ENCODE measurements at regions not wholly inside any gene's neighbourhood (a gene's known extent, or its start where the extent isn't known, plus 50 kb on each side); places are given as distances from the start of the nearest gene placed in this dataset.

DNA sequence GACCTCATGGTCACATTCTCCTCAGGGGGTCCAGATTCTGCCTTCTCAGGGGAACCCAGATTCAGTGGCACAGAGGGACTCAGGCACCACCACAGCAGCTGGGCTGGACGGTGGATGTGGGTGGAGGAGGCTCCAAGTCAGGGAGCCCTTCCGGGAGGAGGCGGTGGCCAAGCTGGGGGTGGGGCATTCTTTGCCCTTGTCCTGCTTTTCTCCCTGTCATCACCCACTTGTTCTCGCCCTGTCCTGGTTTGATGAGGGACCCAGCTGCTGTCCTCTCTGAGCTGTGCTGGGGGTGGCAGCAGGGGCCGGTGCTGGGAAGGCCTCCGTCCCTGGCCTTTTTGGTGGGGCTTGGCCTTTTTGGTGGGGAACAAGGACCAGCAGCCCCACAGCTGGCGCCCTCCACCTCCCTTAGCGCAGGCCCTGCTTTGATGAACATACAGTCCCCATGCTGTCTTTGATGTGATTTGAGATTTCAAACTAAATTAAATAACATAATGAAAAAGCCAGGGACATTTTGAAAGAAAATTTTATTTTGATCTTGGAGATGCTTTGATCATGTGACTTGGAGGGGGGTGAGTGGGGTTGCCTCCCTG, 1168.2 kb downstream of the BRD1 start:
- no peak for ATAC-seq
- H3K27ac Mint-ChIP-seq, result no peak overlapping the region
- peaks cover 0 to 4% (median 0%) of the 10 kb centered on the region in 5 donors for H3K27me3 Mint-ChIP-seq
- H3K9me3 Mint-ChIP-seq, result peaks cover 0 to 17% (median 7%) of the 10 kb centered on the region in 9 donors
- POLR2A ChIA-PET, result no interaction called here
- DNase-seq, result no peak
- H3K4me1 Mint-ChIP-seq, result no peaks in the 10 kb centered on the region
- H3K4me3 Mint-ChIP-seq, result no peak overlapping the region
- peaks cover 0 to 6% (median 0%) of the 10 kb centered on the region in 3 donors for H3K36me3 Mint-ChIP-seq

DNA sequence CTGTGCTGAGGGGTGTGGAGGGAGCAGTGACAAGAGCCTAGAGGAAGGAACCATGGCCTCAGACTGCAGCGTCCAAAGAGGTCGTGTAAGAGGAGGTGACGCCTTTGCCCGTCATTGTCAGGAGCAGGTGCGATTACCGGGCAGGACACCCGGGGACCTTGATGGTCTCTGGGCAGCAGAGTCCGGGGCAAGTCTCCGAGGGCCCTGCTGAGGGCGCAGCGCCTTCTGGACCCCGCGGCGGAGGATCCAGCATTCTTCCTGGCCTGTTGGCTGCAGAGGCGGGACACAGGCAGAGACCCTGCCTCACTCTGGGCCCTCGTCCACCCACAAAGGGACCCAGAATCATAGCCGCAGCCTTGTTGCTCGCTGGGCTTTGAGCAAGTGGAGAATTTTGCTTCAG, 1168.8 kb downstream of the BRD1 start:
- peaks cover 0 to 4% (median 0%) of the 10 kb centered on the region in 5 donors for H3K27me3 Mint-ChIP-seq
- POLR2A ChIA-PET, result no interaction called here
- ATAC-seq (no peak), DNase-seq (no peak)
- peaks cover 0 to 11% (median 3%) of the 10 kb centered on the region in 9 donors for H3K9me3 Mint-ChIP-seq
- H3K36me3 Mint-ChIP-seq, result no peaks in the 10 kb centered on the region
- H3K4me1 Mint-ChIP-seq, result no peaks in the 10 kb centered on the region
- H3K27ac Mint-ChIP-seq, result no peak overlapping the region
- H3K4me3 Mint-ChIP-seq, result no peak overlapping the region

- POLR2A ChIA-PET, result no interaction called here
- Mint-ChIP-seq H3K4me1 (no peaks in the 10 kb centered on the region), H3K36me3 (no peaks in the 10 kb centered on the region), H3K9me3 (peaks cover 0 to 6% (median 2%) of the 10 kb centered on the region in 9 donors), H3K27ac (no peak overlapping the region), H3K27me3 (peaks cover 0 to 4% (median 0%) of the 10 kb centered on the region in 5 donors), H3K4me3 (no peak overlapping the region)
- ATAC-seq (no peak), DNase-seq (no peak)
Observed at GRCh38 chr22:48658246-48658645, 1169.4 kb downstream of the BRD1 start.

GRCh38 chr22:48654492-48654891, 1173.2 kb downstream of the BRD1 start:
- H3K4me1 Mint-ChIP-seq, result no peaks in the 10 kb centered on the region
- DNase-seq (no peak), ATAC-seq (no peak)
- H3K4me3 Mint-ChIP-seq, result no peak overlapping the region
- POLR2A ChIA-PET, result no interaction called here
- H3K27me3 Mint-ChIP-seq, result peaks cover 0 to 4% (median 0%) of the 10 kb centered on the region in 5 donors
- peaks cover 0 to 1% (median 0%) of the 10 kb centered on the region in 9 donors for H3K9me3 Mint-ChIP-seq
- no peaks in the 10 kb centered on the region for H3K36me3 Mint-ChIP-seq
- no peak overlapping the region for H3K27ac Mint-ChIP-seq

GRCh38 chr22:48653929-48654328, 1173.7 kb downstream of the BRD1 start:
- Mint-ChIP-seq H3K27me3 (peaks cover 0 to 4% (median 0%) of the 10 kb centered on the region in 5 donors), H3K4me1 (no peaks in the 10 kb centered on the region), H3K36me3 (no peaks in the 10 kb centered on the region), H3K9me3 (peaks cover 0 to 1% (median 0%) of the 10 kb centered on the region in 9 donors), H3K4me3 (no peak overlapping the region), H3K27ac (no peak overlapping the region)
- DNase-seq, result no peak
- POLR2A ChIA-PET, result no interaction called here
- no peak for ATAC-seq

- no peak for ATAC-seq
Observed at GRCh38 chr22:48653306-48653705, 1174.4 kb downstream of the BRD1 start.

GRCh38 chr22:48652796-48653195, 1174.9 kb downstream of the BRD1 start:
- POLR2A ChIA-PET, result no interaction called here
- peaks cover 0 to 2% (median 0%) of the 10 kb centered on the region in 5 donors for H3K27me3 Mint-ChIP-seq
- no peak overlapping the region for H3K27ac Mint-ChIP-seq
- H3K4me1 Mint-ChIP-seq, result no peaks in the 10 kb centered on the region
- H3K4me3 Mint-ChIP-seq, result no peak overlapping the region
- H3K36me3 Mint-ChIP-seq, result no peaks in the 10 kb centered on the region
- ATAC-seq (no peak), DNase-seq (no peak)
- H3K9me3 Mint-ChIP-seq, result peaks cover 0 to 1% (median 0%) of the 10 kb centered on the region in 9 donors

More at GRCh38 chr22:48653306-48653705, 1174.4 kb downstream of the BRD1 start:
- Mint-ChIP-seq H3K27me3 (peaks cover 0 to 2% (median 0%) of the 10 kb centered on the region in 5 donors), H3K9me3 (peaks cover 0 to 1% (median 0%) of the 10 kb centered on the region in 9 donors), H3K36me3 (no peaks in the 10 kb centered on the region), H3K27ac (no peak overlapping the region), H3K4me3 (no peak overlapping the region), H3K4me1 (no peaks in the 10 kb centered on the region)
- DNase-seq, result no peak
- POLR2A ChIA-PET, result no interaction called here

DNA sequence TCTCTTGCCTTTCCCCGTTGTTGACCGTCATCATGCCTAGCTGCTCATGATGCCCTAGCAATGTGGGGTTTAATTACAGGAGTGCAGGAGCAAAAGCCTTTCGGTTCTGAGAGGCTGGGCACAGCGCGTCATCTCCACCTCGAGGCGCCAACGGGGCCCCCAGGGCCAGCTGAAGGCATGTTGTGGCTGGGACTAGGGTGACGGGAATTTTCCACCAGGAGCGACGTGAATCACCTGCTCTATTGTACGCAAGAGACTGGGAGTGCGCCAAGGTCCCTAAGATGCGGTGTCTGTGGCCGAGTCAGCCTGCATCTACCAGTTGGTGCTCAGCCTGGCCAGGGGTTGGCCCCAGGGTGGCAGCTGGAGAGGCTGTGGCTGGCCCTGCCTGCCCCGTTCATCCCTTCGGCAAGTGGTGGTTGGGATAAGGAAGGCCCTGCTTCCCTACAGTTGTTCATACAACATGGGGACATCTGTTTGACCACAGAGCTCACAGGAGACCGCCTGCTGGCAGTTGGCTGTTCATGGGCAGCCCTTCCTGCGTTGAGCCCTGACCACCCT, 1175.6 kb downstream of the BRD1 start:
- Mint-ChIP-seq H3K27ac (no peak overlapping the region), H3K4me3 (no peak overlapping the region), H3K36me3 (no peaks in the 10 kb centered on the region), H3K27me3 (no peaks in the 10 kb centered on the region), H3K9me3 (peaks cover 0 to 1% (median 0%) of the 10 kb centered on the region in 9 donors), H3K4me1 (no peaks in the 10 kb centered on the region)
- POLR2A ChIA-PET, result no interaction called here
- ATAC-seq (no peak), DNase-seq (no peak)

DNA sequence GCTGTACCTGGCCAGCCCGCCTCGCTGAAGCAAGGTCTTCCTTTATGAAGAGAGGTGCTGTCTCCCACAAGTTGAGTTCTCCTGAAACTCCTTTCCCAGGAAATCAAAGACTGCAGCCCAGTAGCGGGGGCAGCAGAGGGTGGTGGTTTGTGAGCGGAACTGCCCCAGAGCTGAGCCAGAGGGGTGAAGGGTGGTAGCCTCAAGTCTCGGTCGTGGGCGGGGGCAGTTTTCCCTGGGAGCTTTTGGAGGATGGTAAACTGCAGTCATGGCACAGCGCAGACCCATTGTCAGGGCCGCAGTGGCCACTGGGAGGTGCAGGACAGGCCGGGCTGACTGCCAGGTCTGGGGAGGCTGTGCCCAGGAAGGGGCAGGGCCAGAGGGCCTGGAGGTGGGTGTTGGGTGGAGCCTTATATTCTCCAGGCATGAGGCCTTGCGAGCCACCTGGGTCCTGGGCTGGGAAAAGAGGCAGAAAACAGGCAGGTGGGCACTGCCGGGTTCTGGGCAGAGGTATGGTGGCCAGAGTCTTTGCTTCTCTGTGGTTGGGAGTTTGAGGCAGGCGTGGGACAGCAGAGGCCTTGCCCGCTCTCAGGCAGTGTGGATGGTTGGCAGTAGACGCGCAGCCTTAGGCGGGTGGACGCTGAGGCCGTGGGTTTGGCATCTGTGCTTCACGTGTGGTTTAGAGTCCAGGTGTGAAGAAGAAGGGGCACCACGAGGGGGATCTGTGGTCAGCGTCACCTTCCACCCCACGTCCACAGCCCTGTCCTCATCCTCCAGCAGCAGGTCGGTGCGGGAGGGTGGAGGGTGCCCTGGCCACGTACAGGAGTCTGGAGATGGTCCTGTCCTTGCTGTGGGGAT, 1176.4 kb downstream of the BRD1 start:
- DNase-seq (no peak), ATAC-seq (no peak)
- H3K4me1 Mint-ChIP-seq, result no peaks in the 10 kb centered on the region
- POLR2A ChIA-PET, result no interaction called here
- no peak overlapping the region for H3K4me3 Mint-ChIP-seq
- H3K27me3 Mint-ChIP-seq, result no peaks in the 10 kb centered on the region
- H3K9me3 Mint-ChIP-seq, result peaks cover 0 to 1% (median 0%) of the 10 kb centered on the region in 9 donors
- no peaks in the 10 kb centered on the region for H3K36me3 Mint-ChIP-seq
- H3K27ac Mint-ChIP-seq, result no peak overlapping the region

DNA sequence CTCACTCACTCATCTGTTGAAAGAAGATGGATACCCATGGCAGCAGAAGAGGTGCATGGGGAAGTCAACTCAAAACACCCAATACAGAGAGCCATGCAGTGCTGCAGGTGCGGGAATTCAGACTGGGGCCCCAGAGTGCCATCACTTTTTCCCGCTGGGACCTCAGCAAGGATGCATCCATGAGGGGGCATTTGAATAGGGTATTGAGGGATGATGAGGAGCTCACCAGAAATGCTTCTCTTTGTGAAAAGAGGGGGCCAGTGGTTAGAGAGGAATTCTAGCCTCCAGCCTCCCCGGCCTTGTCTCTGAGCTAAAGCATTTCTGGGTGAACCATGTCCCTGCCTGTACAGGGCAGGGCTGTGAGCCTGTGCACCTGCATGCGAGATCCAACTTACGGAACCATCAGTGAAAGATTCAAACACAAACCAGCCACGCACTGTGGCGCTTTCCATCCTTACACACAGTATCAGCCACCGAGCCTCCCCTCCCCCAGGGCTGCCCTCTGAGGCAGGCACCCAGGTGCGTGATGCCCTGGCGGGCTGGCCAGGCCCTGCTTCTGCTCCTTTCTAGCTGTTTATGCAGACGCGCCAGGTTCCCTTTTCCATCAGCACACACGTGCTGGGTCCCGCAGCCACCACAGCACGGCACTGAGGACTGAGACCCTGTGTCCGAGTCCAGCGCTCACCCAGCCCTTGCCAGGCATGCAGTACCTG, 1177.2 kb downstream of the BRD1 start:
- no peak for ATAC-seq

GRCh38 chr22:48649466-48649865, 1178.2 kb downstream of the BRD1 start:
- H3K4me3 Mint-ChIP-seq, result no peak overlapping the region
- no peaks in the 10 kb centered on the region for H3K36me3 Mint-ChIP-seq
- no peak overlapping the region for H3K27ac Mint-ChIP-seq
- POLR2A ChIA-PET, result no interaction called here
- H3K4me1 Mint-ChIP-seq, result no peaks in the 10 kb centered on the region
- DNase-seq, result no peak
- H3K27me3 Mint-ChIP-seq, result no peaks in the 10 kb centered on the region
- ATAC-seq, result no peak
- H3K9me3 Mint-ChIP-seq, result no peaks in the 10 kb centered on the region

More for the DNA sequence above, 1177.2 kb downstream of the BRD1 start:
- no peak overlapping the region for H3K4me3 Mint-ChIP-seq
- no peaks in the 10 kb centered on the region for H3K27me3 Mint-ChIP-seq
- POLR2A ChIA-PET, result no interaction called here
- H3K9me3 Mint-ChIP-seq, result peaks cover 0 to 1% (median 0%) of the 10 kb centered on the region in 9 donors
- no peak overlapping the region for H3K27ac Mint-ChIP-seq
- DNase-seq, result no peak
- H3K4me1 Mint-ChIP-seq, result no peaks in the 10 kb centered on the region
- H3K36me3 Mint-ChIP-seq, result no peaks in the 10 kb centered on the region

DNA sequence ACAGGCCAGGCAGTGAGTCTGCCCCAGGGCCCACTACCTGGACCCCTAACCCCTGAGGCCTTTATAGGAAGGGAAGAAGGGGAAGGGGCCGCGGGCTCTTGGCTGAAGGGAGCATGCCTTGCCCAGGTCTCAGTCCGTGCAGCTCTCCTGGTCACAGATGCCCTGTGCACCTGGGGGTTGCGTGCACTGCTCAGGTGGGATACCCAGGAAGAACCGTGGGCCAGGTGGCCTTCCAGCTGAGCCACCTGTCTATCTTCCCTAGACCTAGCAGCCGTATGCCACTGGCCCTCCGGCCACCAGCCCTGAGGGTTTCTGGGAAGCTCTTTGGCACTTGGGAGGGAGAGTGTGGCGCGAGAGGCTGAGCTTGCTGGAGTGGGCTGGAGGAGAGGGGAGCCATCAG, 1178.6 kb downstream of the BRD1 start:
- H3K27ac Mint-ChIP-seq, result no peak overlapping the region
- no peak for ATAC-seq
- H3K27me3 Mint-ChIP-seq, result no peaks in the 10 kb centered on the region
- H3K9me3 Mint-ChIP-seq, result no peaks in the 10 kb centered on the region
- H3K4me1 Mint-ChIP-seq, result peaks cover 0 to 2% (median 0%) of the 10 kb centered on the region in 4 donors
- no peak overlapping the region for H3K4me3 Mint-ChIP-seq
- DNase-seq, result no peak
- POLR2A ChIA-PET, result no interaction called here
- no peaks in the 10 kb centered on the region for H3K36me3 Mint-ChIP-seq

Measured in naive thymus-derived CD8-positive, alpha-beta T cell (primary cell).